NB4 (cell line): ENCODE measurements at regions not wholly inside any gene's neighbourhood (a gene's known extent, or its start where the extent isn't known, plus 50 kb on each side); places are given as distances from the start of the nearest gene placed in this dataset.

Experiments used
- DNase-seq: peaks from one replicate; pipeline ENCODE4 v3.0.0; 2010; ENCODE audit warnings: low read depth
- H3K4me3 ChIP-seq: one replicate; pipeline ENCODE4 v1.5.1; 2011; ENCODE audit warnings: mild to moderate bottlenecking, low read depth, low read length, moderate library complexity
- MAX ChIP-seq: IDR thresholded peaks from 2 replicates; pipeline ENCODE4 v1.6.1; 2011; ENCODE audit warnings: low read depth, low read length
- MYC ChIP-seq: IDR thresholded peaks from 2 replicates; pipeline ENCODE4 v1.6.1; 2011; ENCODE audit warnings: low read depth, low read length
- POLR2A ChIP-seq: IDR thresholded peaks from 2 replicates; pipeline ENCODE4 v1.6.1; 2011; ENCODE audit warnings: mild to moderate bottlenecking; ENCODE audit not compliant: insufficient read length; ENCODE audit errors: extremely low read depth
- TF ChIP-seq, protein P1 (sequence below): IDR thresholded peaks from one replicate; pipeline ENCODE4 v1.5.1; 2012; ENCODE audit warnings: low read depth, low read length

DNA sequence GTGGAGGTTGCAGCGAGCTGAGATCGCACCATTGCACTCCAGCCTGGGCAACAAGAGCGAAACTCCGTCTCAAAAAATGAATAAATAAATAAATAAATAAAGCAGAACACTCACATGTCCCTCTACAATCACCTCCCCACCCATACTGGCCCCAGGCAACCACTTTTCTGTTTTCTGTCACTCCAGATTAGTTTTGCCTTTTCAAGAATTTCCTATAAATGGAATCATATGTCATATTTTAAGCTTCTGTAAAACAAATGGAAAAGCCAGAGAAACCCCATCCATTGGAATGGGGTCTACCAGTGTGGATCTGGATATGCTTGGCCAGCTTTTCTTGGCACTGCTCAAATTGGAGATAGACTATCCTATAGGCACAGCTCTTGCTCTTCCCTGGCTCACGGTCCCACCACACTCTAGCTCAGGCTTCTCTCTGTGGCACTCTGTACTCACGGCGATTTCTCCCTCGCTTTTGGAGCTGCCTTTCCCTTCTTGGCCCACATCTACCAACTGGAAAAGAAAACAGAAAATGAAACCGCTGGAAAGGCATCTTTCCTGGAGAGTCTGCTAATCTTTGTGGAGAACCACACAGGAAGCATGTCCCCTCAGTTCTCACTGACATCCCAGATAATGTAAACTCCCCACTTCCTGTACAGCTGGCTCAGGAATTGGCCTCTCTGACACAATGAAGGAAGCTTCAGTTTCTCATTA lies 210.1 kb downstream of the JCAD start:
- no peak for TF ChIP-seq POLR2A
- TF ChIP-seq, protein P1, sequence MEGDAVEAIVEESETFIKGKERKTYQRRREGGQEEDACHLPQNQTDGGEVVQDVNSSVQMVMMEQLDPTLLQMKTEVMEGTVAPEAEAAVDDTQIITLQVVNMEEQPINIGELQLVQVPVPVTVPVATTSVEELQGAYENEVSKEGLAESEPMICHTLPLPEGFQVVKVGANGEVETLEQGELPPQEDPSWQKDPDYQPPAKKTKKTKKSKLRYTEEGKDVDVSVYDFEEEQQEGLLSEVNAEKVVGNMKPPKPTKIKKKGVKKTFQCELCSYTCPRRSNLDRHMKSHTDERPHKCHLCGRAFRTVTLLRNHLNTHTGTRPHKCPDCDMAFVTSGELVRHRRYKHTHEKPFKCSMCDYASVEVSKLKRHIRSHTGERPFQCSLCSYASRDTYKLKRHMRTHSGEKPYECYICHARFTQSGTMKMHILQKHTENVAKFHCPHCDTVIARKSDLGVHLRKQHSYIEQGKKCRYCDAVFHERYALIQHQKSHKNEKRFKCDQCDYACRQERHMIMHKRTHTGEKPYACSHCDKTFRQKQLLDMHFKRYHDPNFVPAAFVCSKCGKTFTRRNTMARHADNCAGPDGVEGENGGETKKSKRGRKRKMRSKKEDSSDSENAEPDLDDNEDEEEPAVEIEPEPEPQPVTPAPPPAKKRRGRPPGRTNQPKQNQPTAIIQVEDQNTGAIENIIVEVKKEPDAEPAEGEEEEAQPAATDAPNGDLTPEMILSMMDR = no peak
- no peak for TF ChIP-seq MYC
- no peak for TF ChIP-seq MAX
- H3K4me3 ChIP-seq = no peak overlapping the region
- DNase-seq = peak; percentile 38

GRCh38 chr10:29846881-29847280 lies 212.1 kb upstream of the SVIL start:
- TF ChIP-seq MYC (no peak), MAX (no peak), POLR2A (no peak)
- TF ChIP-seq, protein P1 = no peak
- DNase-seq = no peak
- no peak overlapping the region for H3K4me3 ChIP-seq

DNA sequence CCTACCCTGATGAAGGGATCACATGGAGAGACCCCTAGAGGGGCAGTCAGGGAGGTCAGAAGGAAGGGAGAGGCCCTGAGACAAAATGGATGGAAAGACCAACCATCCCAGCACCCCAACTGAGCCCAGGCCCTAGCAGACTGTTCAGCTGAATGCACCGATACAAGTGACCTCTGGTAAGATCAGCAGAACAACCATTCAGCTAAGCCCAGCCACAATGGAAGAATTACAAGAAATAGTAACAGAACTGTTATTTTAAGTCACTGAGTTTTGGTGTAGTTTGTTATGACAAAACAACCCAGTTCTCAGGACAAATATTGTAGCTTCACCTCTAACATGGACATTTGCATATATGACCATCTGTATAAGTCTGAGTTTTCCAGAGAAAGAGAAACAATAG lies 210.4 kb upstream of the SVIL start:
- TF ChIP-seq MAX (no peak), POLR2A (no peak), MYC (no peak)
- TF ChIP-seq, protein P1 = no peak
- H3K4me3 ChIP-seq = no peak overlapping the region
- no peak for DNase-seq

DNA sequence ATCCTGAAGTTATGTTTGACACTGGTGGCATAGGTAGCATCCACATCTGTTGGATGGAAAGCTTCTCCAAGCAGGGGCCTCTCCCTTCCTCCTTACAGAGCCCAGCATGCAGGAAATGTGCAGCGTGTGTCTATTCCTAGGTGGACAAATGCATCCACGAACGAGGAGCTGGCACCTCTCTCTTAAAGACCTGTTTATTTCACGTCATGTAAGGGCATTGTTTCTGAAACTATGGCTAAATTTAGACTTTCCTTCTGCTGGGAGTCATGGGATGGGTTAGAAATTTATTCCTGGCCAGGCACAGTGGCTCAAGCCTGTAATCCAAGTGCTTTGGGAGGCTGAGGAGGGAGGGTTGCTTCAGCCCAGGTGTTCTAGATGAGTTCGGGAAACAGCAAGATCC lies 208.4 kb upstream of the SVIL start:
- no peak for DNase-seq
- TF ChIP-seq MAX (no peak), MYC (no peak), POLR2A (no peak)
- TF ChIP-seq, protein P1 = no peak
- H3K4me3 ChIP-seq = no peak overlapping the region

DNA sequence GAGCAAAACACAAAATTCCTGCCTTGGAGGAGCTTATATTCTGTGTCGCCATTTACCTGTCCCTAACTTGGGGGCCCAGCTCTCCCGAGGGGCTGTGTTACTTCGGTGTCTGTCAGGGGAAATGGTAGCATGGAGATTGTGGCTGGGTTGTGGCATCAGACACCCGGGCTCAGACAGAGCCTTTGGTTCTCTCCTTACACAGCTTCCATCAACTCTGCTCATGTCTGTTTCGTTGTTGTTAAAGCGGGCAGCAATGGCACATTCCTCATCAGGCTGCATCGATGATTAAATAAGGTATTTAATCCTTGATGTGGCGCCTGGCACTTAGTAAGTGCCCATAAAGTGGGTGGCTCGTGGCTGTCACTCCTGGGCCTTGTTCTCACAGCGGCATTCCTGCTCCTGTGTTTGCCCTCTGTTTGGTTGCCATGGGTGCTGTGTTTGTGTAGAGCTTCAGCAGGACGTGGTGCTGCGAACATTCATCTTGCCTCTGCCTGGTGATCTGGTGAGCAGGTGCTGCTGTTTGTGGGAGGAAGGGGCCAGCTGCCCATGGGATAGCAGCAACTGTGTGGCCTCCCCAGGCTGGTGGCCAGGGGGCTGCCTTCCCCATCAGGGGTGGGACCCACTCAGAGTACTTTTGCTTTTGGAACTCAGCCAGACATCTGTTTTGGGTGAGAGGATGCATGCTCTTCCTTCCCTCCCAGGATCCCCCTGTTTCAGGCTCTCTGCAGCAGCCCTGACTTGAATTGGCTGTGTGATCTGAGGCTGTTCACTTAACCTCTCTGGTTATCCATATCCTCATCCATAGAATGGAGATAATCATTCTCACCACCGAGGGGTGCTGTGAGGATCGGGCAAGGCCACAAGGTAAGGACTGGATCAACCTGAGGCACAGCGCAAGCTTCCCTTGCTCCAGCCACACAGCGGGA lies 207.2 kb upstream of the SVIL start:
- no peak for TF ChIP-seq MYC
- no peak for TF ChIP-seq POLR2A
- TF ChIP-seq MAX = no peak
- TF ChIP-seq, protein P1 = no peak
- DNase-seq = no peak
- H3K4me3 ChIP-seq = no peak overlapping the region
